Psoas muscle (tissue), 7 donors: ENCODE measurements at regions not wholly inside any gene's neighbourhood (a gene's known extent, or its start where the extent isn't known, plus 50 kb on each side); places are given as distances from the start of the nearest gene placed in this dataset.

ENCODE experiments used
- ATAC-seq, 4 donors: fragments of 200-7000 bp; cut with Tn5 transposase; one replicate each; pipeline ENCODE4 v1.9.1; 2020; ENCODE audit warnings: moderate library complexity in 3 of 4, mild to moderate bottlenecking in 2 of 4
- DNase-seq, 2 donors: peaks; one replicate each; pipeline ENCODE4 v3.0.0-alpha.2; 2020
- H3K27ac ChIP-seq: fragments of 200-600 bp; one replicate; pipeline ENCODE4 v1.8.0; 2022
- H3K27me3 ChIP-seq, 3 donors: fragments of 200-600 bp in 1 of 3; one replicate each; pipeline versions ENCODE4 v1.6.1 to v1.8.0; 2013 to 2022; ENCODE audit warnings: low read length in 2 of 3, mild to moderate bottlenecking in 2 of 3, moderate library complexity in 1 of 3; ENCODE audit not compliant: insufficient read depth in 3 of 3
- H3K36me3 ChIP-seq, 2 donors: fragments of 200-600 bp in 1 of 2; one replicate each; pipeline versions ENCODE4 v1.6.1 to v1.8.0; 2013 to 2022; ENCODE audit warnings: low read depth in 1 of 2, mild to moderate bottlenecking in 1 of 2, moderate library complexity in 1 of 2; ENCODE audit not compliant: insufficient read depth in 1 of 2
- H3K4me1 ChIP-seq: fragments of 200-600 bp; one replicate; pipeline ENCODE4 v1.8.0; 2022
- H3K4me3 ChIP-seq: fragments of 200-600 bp; one replicate; pipeline ENCODE4 v1.8.0; 2022; ENCODE audit warnings: mild to moderate bottlenecking
- H3K9me3 ChIP-seq: fragments of 200-600 bp; one replicate; pipeline ENCODE4 v1.8.0; 2022
- CTCF ChIP-seq: fragments of 200-600 bp; IDR thresholded peaks from one replicate; pipeline ENCODE4 v1.8.0; 2022; ENCODE audit warnings: antibody characterized with exemption
- WGBS, 3 donors: extraction: QIAGEN DNeasy Blood & Tissue Kit; methylation state at CpG; one replicate each; pipeline versions ENCODE4 v1.1.6 to v1.1.7; 2013; 5-methylcytosine and 5-hydroxymethylcytosine counted together
- intact Hi-C, 2 donors: fragments of 100-400 bp; cut with DNase I; formaldehyde crosslinking; loops; one replicate each; pipeline versions ENCODE4 v1.11.0 to v1.14.2; 2022
- donor health status: healthy with polysubstance abuse.
- donor health status: DM: no; HTN: no; CAD: no; lungs with moderate emphysema.
- donor health status: Bipolar disorder and iron deficiency.
- donor health status: healthy.
- donor health status: DM: yes; HTN: yes; CAD: no.
- donor health status: DM: no; HTN: no; CAD: no.
- donor health status: DM: yes; HTN: yes; CAD: no.

GRCh38 chr1:30117685-30118084 lies 605.7 kb downstream of the MATN1 start:
- Histone ChIP-seq H3K4me3 (no peak overlapping the region), H3K9me3 (no peaks in the 10 kb centered on the region), H3K4me1 (no peaks in the 10 kb centered on the region), H3K27me3 (peaks cover 0 to 22% (median 0%) of the 10 kb centered on the region in 3 donors), H3K27ac (no peak overlapping the region), H3K36me3 (no peaks in the 10 kb centered on the region)
- DNase-seq (no peak), ATAC-seq (no peak)
- TF ChIP-seq CTCF = no peak
- 85 to 94% (median 91%) methylated on average over 4 of the region's 4 CpGs for WGBS, 3 donors
- intact Hi-C loops = loop anchor here (10.0 kb wide), 2 partner anchors 587 to 863 kb away; no protein-coding TSS in a partner anchor

DNA sequence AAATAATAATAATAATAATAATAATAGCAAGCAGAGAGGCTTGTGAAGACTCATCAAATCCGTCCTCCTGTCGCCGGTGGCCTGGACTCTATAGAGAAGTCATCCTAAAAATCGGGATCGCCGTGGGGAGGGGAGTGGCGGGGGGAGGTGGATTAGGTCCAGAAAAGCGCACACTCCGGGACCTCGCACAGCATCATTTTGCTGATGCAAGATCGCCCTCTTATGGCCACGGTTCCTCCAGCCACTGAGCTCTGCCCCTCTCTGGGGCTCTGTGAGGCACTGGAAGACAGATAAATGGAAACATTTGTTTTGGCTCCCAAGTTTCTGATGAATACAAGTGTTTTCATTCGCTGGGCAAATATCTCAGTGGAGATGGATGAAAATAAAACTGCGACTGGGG lies 612.0 kb downstream of the MATN1 start:
- intact Hi-C loops = loop anchor here (5.0 to 10.0 kb wide), 3 partner anchors 319 to 857 kb away; no protein-coding TSS in a partner anchor
- no peak overlapping the region for H3K4me3 ChIP-seq
- H3K9me3 ChIP-seq = no peaks in the 10 kb centered on the region
- no peak overlapping the region for H3K27ac ChIP-seq
- 1 to 4% (median 3%) methylated on average over 14 of the region's 14 CpGs for WGBS, 3 donors
- no peaks in the 10 kb centered on the region for H3K36me3 ChIP-seq
- H3K27me3 ChIP-seq = peaks cover 0 to 61% (median 10%) of the 10 kb centered on the region in 3 donors
- ATAC-seq = peak; percentile 55 to 59 (median 57)
- no peaks in the 10 kb centered on the region for H3K4me1 ChIP-seq
- peak; percentile 42 for TF ChIP-seq CTCF
- peak in 1 of 2 donors; percentile 39 for DNase-seq

DNA sequence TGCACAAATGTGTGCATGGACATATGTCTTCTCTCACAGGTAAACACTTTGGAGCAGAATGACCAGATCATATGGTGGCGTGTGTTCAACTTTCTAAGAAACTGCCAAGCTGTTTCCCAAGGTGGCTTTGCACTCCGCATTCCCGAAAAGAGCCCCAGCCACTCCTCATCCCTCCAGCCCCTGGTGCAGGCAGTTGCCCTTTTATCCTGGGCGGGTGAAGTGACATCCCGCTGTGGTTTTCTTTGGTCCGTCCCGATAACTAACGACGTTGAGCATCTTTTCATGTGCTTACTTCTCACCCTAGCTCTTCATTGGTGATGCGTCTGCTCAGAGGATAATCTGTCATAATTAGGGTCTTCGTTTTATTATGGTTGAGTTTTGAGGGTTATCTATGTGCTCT lies 612.5 kb downstream of the MATN1 start:
- DNase-seq = no peak
- TF ChIP-seq CTCF = no peak
- no peaks in the 10 kb centered on the region for H3K4me1 ChIP-seq
- no peak for ATAC-seq
- H3K27me3 ChIP-seq = peaks cover 0 to 61% (median 14%) of the 10 kb centered on the region in 3 donors
- no peak overlapping the region for H3K4me3 ChIP-seq
- H3K9me3 ChIP-seq = no peaks in the 10 kb centered on the region
- H3K27ac ChIP-seq = no peak overlapping the region
- WGBS, 3 donors = 31 to 45% (median 39%) methylated on average over 11 of the region's 11 CpGs
- no peaks in the 10 kb centered on the region for H3K36me3 ChIP-seq
- intact Hi-C loops = loop anchor here (5.0 to 10.0 kb wide), 3 partner anchors 319 to 856 kb away; no protein-coding TSS in a partner anchor

DNA sequence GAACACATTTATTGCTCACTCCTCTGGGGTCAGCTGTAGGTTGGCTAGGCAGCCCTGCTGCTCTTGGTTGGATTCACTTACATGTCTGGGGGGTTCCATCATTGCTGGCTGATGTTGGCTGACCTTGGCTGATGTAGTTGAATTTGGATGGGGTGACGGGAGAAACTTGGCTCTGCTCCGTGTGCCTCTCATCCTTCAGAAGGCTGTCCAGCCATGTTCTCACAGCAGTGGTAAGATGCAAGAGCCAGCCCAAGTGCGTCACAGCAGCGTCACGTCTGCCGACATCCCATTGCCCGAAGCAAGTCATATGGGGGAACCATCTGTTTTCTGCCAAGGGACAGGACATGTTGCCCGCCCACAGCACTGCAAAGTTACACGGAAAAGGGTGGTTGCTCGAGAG lies 613.5 kb downstream of the MATN1 start:
- peaks cover 0 to 55% (median 16%) of the 10 kb centered on the region in 3 donors for H3K27me3 ChIP-seq
- H3K4me3 ChIP-seq = no peak overlapping the region
- WGBS, 3 donors = 17 to 22% (median 22%) methylated on average over 10 of the region's 10 CpGs
- intact Hi-C loops = loop anchor here (5.0 to 10.0 kb wide), 5 partner anchors 272 to 855 kb away; no protein-coding TSS in a partner anchor
- H3K36me3 ChIP-seq = no peaks in the 10 kb centered on the region
- TF ChIP-seq CTCF = no peak
- ATAC-seq (no peak), DNase-seq (peak in 1 of 2 donors; percentile 41)
- H3K27ac ChIP-seq = no peak overlapping the region
- no peaks in the 10 kb centered on the region for H3K4me1 ChIP-seq
- no peaks in the 10 kb centered on the region for H3K9me3 ChIP-seq

DNA sequence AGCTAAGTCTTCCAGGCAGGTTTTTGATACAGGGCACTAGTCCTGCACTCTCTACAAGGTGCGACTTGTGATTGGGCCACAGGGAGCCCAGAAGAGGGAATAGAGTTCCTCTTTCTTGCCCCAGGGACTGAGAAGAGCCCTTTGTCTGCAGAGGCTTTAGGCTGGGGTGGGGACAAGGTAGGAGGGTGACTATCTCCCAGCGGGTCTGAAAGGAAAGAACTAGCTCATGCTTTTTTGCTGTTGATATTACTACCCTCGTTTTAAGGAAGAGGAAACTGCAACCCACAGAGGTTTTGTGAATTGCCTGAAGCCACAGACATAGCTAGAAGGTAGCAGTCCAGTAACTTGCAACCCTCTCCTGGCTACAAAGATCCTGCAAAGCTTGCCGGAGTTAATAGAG lies 615.2 kb downstream of the MATN1 start:
- intact Hi-C loops = loop anchor here (5.0 to 10.0 kb wide), 2 partner anchors 274 to 313 kb away; no protein-coding TSS in a partner anchor
- Histone ChIP-seq H3K27ac (no peak overlapping the region), H3K27me3 (peaks cover 0 to 48% (median 20%) of the 10 kb centered on the region in 3 donors), H3K4me1 (no peaks in the 10 kb centered on the region), H3K9me3 (no peaks in the 10 kb centered on the region), H3K4me3 (no peak overlapping the region), H3K36me3 (no peaks in the 10 kb centered on the region)
- TF ChIP-seq CTCF = no peak
- DNase-seq (no peak), ATAC-seq (no peak)
- WGBS, 3 donors = 54 to 63% (median 62%) methylated on average over 4 of the region's 4 CpGs
